ENCODE measurements at regions not wholly inside any gene's neighbourhood (a gene's known extent, or its start where the extent isn't known, plus 50 kb on each side); places are given as distances from the start of the nearest gene placed in this dataset.
A peak's percentile ranks its signal among the peaks of the same experiment; 100 is the strongest.

- Histone ChIP-seq H3K27me3 (no peaks in the 10 kb centered on the region), H3K4me1 (peaks cover 0 to 7% (median 0%) of the 10 kb centered on the region in 12 donors), H3K9me3 (no peaks in the 10 kb centered on the region), H3K27ac (no peak overlapping the region), H3K4me3 (no peak overlapping the region), H3K36me3 (no peaks in the 10 kb centered on the region)
- no peak for ATAC-seq
- 73 to 84% (median 81%) methylated on average over 3 of the region's 3 CpGs for WGBS, 4 donors
- intact Hi-C loops (cut with DNase I) = no loop called here
- TF ChIP-seq CTCF (IDR thresholded peaks at IDR 0.05) (no peak), POLR2A (IDR thresholded peaks at IDR 0.05) (no peak)
- DNase-seq = no peak
Measured at GRCh38 chr4:147349193-147349592, 131.7 kb upstream of the EDNRA start.

- DNase-seq (no peak), ATAC-seq (no peak)
- H3K4me3 ChIP-seq = no peak overlapping the region
- no peak overlapping the region for H3K27ac ChIP-seq
- WGBS, 4 donors = 88 to 97% (median 94%) methylated on average over 5 of the region's 5 CpGs
- no peak for TF ChIP-seq POLR2A (IDR thresholded peaks at IDR 0.05)
- no peak for TF ChIP-seq CTCF (IDR thresholded peaks at IDR 0.05)
- H3K36me3 ChIP-seq = no peaks in the 10 kb centered on the region
- intact Hi-C loops (cut with DNase I) = no loop called here
- no peaks in the 10 kb centered on the region for H3K27me3 ChIP-seq
- H3K4me1 ChIP-seq = peaks cover 0 to 11% (median 0%) of the 10 kb centered on the region in 12 donors
- no peaks in the 10 kb centered on the region for H3K9me3 ChIP-seq
Measured at GRCh38 chr4:147351083-147351787, 129.7 kb upstream of the EDNRA start.

- H3K4me1 ChIP-seq = peaks cover 0 to 11% (median 0%) of the 10 kb centered on the region in 12 donors
- no peak for TF ChIP-seq CTCF (IDR thresholded peaks at IDR 0.05)
- no peak for TF ChIP-seq POLR2A (IDR thresholded peaks at IDR 0.05)
- no peak overlapping the region for H3K4me3 ChIP-seq
- WGBS, 4 donors = 59 to 76% (median 64%) methylated on average over 1 of the region's 1 CpG
- no peaks in the 10 kb centered on the region for H3K36me3 ChIP-seq
- intact Hi-C loops (cut with DNase I) = no loop called here
- no peak for DNase-seq
- no peaks in the 10 kb centered on the region for H3K9me3 ChIP-seq
- no peaks in the 10 kb centered on the region for H3K27me3 ChIP-seq
- H3K27ac ChIP-seq = peak overlapping the region in 4 of 12 donors; percentile 15 to 54 (median 44)
- peak in 2 of 4 donors; percentile 36 to 45 for ATAC-seq
Measured at GRCh38 chr4:147354237-147354636, 126.7 kb upstream of the EDNRA start.

GRCh38 chr4:147355032-147355656, 125.8 kb upstream of the EDNRA start:
- H3K4me1 ChIP-seq = peaks cover 0 to 11% (median 0%) of the 10 kb centered on the region in 12 donors
- ATAC-seq (no peak), DNase-seq (no peak)
- WGBS, 4 donors = 39 to 65% (median 57%) methylated on average over 3 of the region's 3 CpGs
- intact Hi-C loops (cut with DNase I) = no loop called here
- TF ChIP-seq POLR2A (IDR thresholded peaks at IDR 0.05) = no peak
- TF ChIP-seq CTCF (IDR thresholded peaks at IDR 0.05) = no peak
- peak overlapping the region in 1 of 12 donors; percentile 50 for H3K27ac ChIP-seq
- H3K36me3 ChIP-seq = no peaks in the 10 kb centered on the region
- H3K4me3 ChIP-seq = no peak overlapping the region
- no peaks in the 10 kb centered on the region for H3K9me3 ChIP-seq
- H3K27me3 ChIP-seq = no peaks in the 10 kb centered on the region
